ENCODE measurements at regions not wholly inside any gene's neighbourhood (a gene's known extent, or its start where the extent isn't known, plus 50 kb on each side); places are given as distances from the start of the nearest gene placed in this dataset.

DNA sequence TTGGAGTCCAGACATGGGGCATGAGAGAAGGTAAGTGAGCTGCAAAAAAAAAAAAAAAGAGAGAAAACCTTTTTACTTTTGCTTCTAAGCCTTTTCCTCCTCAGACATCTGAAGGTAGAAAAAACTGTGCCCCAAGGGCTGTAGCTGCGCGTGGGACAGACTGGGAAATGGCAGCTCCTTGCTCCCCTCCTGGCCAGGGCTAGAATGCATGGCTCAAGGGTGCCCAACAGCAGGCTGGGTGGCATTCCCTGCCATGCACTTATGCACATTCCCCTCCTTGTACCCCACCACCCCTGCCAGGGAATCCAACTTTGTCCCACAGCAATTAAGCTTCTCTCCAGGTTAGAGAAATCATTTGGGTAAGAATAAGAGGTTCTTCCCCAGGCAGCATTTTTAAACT, 421.2 kb downstream of the TRAM1L1 start:
- TF ChIP-seq POLR2AphosphoS5 (IDR thresholded peaks at IDR 0.05; ENCODE audit: low read depth, low read length): no peak
- TF ChIP-seq POLR2A (IDR thresholded peaks at IDR 0.05; ENCODE audit: low read depth, low read length): no peak
